Urothelium cell line (cell line): ENCODE measurements at regions not wholly inside any gene's neighbourhood (a gene's known extent, or its start where the extent isn't known, plus 50 kb on each side); places are given as distances from the start of the nearest gene placed in this dataset.

ENCODE experiments used
- DNase-seq: peaks from one replicate; pipeline ENCODE4 v3.0.0; 2011; ENCODE audit warnings: low spot score, mixed read lengths
- FAIRE-seq: peaks from 2 replicates; lab custom pipeline; 2011; peaks lifted over from hg19 to GRCh38; lab: Jason Lieb, UNC

DNA sequence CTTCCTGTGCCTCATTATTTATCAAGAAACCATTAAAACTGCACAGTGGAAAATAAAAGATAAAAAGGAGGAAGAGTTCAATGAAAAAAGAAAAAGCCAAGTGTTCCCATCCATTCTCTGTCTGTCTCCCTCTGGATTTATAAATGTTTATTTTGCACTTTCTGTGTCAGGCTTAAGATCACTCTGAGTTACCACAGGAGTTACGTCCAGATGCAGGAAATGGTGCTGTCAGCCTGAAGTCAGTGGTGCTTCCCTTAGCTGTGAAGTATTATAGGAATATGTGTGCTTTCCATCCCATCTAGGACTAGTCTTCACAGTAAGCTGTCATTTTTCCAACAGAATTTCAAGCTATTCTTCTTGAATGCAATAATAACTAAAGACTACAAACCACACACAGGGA, 420.2 kb downstream of the KCTD12 start:
- no peak for DNase-seq
- no peak for FAIRE-seq

DNA sequence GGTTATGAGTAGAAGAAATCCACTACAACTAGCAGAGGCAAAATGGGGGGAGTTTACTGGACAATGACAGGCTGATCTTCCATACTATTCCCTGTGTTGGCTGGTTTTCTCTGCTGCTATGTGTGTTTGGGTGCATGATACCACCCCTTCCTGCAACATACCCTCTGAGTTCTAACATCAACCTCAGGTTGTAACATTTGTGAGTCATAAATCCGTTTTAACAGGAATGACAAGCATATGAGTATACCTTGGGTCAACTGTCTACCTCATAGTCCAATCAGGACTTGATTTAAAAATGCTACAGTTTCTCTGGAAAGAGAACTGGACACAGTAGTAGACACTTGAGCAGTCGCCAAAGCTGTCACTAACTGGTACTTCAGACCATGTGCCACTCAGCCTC, 422.9 kb downstream of the KCTD12 start:
- DNase-seq (no peak), FAIRE-seq (no peak)

GRCh38 chr13:76461999-76462398, 424.2 kb downstream of the KCTD12 start:
- FAIRE-seq (no peak), DNase-seq (no peak)

DNA sequence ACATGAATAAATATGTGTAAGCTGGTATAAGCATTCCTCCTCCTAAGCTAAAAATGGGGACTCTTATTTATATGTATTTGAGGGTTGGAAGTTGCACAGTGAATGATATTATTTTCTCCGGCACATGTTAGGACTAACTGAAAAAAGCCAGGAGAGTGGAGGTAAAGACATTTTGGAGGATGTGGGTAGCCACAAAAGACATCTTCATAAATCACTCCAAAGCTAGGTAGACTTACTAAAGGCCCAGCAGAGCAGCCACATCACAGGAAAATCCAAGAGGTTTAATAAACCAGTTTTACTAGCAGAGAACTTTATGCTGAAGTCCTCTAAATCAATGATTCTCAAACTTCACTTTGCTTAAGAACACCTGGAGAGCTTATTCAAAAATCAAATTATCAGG, 424.7 kb downstream of the KCTD12 start:
- DNase-seq (no peak), FAIRE-seq (no peak)

GRCh38 chr13:76459863-76460262, 426.3 kb downstream of the KCTD12 start:
- no peak for DNase-seq
- no peak for FAIRE-seq

DNA sequence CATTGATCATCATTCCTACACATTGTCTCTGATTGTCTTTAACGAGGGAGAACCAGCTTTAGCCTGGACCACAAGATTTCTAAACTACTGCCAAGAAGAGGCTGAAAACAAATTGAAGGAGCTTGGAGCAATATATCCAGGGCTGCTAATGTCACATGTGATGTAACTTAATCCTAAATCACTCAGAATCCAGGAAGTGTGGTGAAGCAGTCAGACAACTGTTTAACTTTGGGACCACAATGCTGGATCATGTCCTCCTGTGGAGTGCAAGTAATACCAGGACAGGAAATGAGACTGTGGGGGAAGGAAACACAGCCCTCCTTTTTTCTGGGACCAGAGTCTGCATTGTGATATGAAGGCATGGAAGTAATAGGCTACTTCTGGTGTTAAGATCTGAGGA, 430.2 kb downstream of the KCTD12 start:
- DNase-seq = peak; percentile 6
- FAIRE-seq = no peak

DNA sequence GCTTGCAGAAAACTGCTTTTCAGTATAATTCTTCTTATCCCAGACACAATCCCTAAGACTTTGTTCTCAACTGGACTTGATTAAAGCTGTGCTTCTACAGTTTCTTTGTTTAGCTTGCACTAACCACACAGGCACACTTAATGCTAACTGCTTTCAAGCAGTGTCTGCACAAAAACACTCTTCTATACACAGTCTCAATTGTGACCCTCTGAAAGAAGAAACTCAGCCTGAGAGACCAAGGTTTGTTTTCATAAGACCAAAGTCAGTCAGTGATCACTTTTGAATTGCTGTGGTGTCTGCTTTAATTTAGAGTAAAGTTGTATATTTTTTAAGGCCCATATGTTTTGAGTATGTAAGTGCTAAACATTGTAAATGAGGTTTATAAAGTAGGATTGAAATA, 431.2 kb downstream of the KCTD12 start:
- FAIRE-seq (no peak), DNase-seq (no peak)

DNA sequence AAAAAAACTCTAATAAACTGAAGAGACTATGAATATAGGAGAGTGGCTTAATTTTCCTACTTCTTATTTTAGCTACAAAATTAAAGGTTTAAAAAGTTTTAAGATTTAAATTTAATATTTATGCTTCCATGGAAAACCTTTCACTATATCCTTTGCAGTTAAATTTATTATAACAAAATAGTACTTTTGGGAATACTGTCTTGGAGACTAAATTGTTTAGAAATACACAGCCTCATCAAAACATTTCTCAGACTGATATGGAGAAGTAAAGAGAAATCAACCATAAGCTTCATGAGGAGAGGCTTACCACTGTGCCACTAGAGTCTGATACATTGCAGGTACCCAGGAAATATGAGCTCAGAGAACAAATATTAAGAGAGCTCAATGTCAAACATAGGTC, 436.5 kb downstream of the KCTD12 start:
- DNase-seq = no peak
- no peak for FAIRE-seq

DNA sequence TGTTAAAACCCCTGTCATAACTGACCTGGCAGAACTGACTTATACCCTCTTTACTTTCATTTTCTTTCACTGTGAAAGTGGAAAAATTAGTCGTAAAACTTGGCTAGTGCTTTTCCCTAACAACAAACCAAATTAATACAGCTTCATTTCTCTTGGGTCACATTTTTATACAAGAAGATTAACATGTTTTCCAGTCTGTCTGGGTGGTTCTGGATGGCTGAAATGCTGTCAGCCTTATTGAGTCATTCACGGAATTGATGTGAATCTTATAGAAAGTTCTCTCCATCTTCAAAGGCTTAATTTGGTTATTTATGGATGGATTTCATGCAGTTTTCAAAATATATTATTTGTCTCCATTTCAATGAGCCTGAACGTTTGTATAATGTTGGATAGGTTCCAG, 440.0 kb downstream of the KCTD12 start:
- DNase-seq = no peak
- FAIRE-seq = no peak

- DNase-seq (no peak), FAIRE-seq (no peak)
Measured at GRCh38 chr13:76440568-76440967, 445.6 kb downstream of the KCTD12 start.

- DNase-seq (no peak), FAIRE-seq (no peak)
Measured at GRCh38 chr13:76439546-76439945, 446.7 kb downstream of the KCTD12 start.

GRCh38 chr13:76438050-76438449, 448.2 kb downstream of the KCTD12 start:
- DNase-seq (no peak), FAIRE-seq (no peak)

DNA sequence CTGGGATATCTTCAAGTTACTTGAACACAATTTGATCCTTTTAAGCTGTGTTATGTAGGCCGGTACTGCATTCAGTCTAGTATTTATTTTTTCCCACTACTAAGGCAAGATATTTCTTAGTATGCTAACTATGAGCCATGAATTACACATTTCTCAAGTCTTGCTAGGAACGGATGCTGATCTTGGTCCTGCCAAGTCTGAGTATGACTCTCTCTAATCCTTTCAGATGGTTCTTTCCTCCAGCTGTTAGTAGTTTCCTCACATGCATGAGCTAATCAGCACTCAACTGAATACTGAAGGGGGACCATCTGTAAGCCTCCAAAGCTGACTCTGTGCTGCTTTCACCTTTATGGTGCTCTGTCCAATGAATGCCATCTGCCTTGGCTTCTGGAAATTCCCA, 460.3 kb downstream of the KCTD12 start:
- DNase-seq (no peak), FAIRE-seq (no peak)

DNA sequence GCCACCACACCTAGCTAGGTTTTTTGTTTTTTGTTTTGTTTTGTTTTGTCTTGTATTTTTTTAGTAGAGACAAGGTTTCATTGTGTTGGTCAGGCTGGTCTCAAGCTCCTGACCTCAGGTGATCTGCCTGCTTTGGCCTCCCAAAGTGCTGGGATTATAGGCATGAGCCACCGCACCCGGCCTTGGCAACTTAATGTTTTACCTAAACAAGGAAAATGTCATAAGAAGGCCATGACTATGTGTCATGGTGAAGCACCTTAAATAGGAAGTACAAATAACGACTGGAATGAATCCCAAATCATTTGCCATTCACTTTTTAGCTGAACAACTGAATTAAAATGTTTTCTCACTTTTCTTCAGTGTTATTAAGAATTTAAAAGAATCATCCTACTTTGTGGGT, 465.2 kb downstream of the KCTD12 start:
- no peak for FAIRE-seq
- no peak for DNase-seq

GRCh38 chr13:76418404-76418803, 467.8 kb downstream of the KCTD12 start:
- FAIRE-seq (no peak), DNase-seq (no peak)

GRCh38 chr13:76414320-76414719, 471.9 kb downstream of the KCTD12 start:
- FAIRE-seq (no peak), DNase-seq (no peak)

- FAIRE-seq = no peak
- no peak for DNase-seq
Measured at GRCh38 chr13:76406243-76406642, 480.0 kb downstream of the KCTD12 start.

DNA sequence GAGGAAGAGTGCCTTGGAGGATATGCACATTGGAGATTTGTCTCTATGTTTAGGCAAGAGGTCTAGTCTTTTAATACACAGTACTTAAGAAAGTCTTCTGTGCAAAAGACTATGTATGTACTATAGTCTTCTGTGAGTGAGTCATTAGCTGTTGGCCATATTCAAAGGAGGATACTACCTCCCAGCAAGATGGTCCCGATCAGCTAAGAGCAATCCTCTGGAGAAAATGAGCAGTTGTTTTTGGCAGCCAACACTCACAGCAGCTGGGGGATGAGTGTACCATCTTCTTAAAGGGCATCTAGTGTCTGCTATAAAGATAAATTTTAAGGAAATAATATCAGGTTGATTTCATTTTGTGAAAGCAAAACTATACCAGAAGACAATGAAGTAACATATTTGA, 487.8 kb downstream of the KCTD12 start:
- no peak for DNase-seq
- FAIRE-seq = no peak

DNA sequence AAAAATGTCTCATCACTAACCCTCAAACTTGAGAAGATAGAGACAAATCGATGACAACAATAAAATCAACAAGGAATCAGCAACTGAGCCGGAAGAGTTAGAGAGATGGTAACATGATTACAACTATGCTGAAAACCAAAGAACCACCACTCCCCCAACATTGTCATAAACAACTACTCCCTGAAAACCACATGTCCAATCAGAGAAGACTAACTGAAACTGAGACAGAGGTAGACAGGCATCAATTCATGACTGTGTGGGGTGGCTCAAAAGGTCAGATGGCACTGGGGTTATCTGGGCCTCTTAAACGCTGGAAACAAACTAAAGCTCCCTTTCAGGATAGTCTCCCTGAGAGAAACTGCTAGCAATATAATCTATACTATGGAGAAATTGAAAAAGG, 488.8 kb downstream of the KCTD12 start:
- no peak for FAIRE-seq
- DNase-seq = no peak

DNA sequence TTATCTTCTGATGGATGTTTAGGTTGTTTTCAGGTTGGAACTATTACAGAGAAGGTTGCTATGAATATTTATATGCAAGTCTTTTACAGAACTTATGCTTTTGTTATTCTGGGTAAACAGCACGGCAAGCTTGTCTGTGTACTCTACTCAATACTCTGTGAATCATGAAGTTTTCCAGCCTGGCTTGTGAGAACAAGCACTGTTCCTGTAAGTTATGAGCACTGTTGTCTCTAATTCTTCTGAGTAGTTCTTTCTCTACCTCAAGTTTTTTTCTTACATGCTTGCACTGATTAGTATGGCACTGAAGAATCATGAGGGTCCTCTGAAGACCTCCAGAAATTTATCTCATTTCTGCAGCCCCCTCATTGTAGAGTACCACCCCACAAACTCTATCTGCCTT, 496.9 kb downstream of the KCTD12 start:
- DNase-seq (no peak), FAIRE-seq (no peak)

GRCh38 chr13:76387566-76387965, 498.6 kb downstream of the KCTD12 start:
- FAIRE-seq (no peak), DNase-seq (no peak)

- FAIRE-seq (no peak), DNase-seq (no peak)
Measured at GRCh38 chr13:76386321-76386720, 499.9 kb downstream of the KCTD12 start.

DNA sequence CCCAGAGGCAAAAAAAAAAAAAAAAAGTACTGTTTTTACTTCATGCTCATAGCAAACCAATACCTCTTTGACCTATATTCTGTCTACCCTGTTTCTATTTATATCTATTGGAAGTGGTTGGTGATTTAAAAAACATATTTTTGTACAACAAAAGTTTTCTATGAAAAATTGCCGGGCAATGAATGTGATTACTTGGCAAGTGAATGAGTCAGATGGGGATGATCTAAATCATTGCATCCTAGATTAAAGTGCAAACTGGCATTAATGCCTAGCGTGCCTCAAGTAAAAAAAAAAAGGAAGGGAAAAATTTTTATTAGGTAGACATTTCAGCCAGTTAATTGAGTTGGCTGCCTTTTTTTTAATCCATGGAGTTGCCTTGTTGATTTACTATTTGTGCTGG, 500.6 kb downstream of the KCTD12 start:
- no peak for FAIRE-seq
- DNase-seq = no peak
